Fibroblast of skin of right biceps (primary cell): ENCODE measurements at regions not wholly inside any gene's neighbourhood (a gene's known extent, or its start where the extent isn't known, plus 50 kb on each side); places are given as distances from the start of the nearest gene placed in this dataset.
A peak's percentile ranks its signal among the peaks of the same experiment; 100 is the strongest.
"Not testable (repeated sequence)": the region's sequence is repeated elsewhere in the genome, so short reads cannot be mapped to it uniquely, and the experiment has no call there.

Source experiments
- DNase-seq: peaks from one replicate; pipeline ENCODE4 v3.0.0-alpha.2; 2013

- DNase-seq: no peak
Observed at GRCh38 chr10:31188792-31189406, 130.1 kb upstream of the ZEB1 start.

- no peak for DNase-seq
Observed at GRCh38 chr10:31190488-31190887, 128.5 kb upstream of the ZEB1 start.

GRCh38 chr10:31192475-31192874 is 126.5 kb upstream of the ZEB1 start:
- DNase-seq: no peak

GRCh38 chr10:31194986-31195385 is 124.0 kb upstream of the ZEB1 start:
- DNase-seq: no peak

- peak; percentile 67 for DNase-seq
Observed at GRCh38 chr10:31197886-31198285, 121.1 kb upstream of the ZEB1 start.

DNA sequence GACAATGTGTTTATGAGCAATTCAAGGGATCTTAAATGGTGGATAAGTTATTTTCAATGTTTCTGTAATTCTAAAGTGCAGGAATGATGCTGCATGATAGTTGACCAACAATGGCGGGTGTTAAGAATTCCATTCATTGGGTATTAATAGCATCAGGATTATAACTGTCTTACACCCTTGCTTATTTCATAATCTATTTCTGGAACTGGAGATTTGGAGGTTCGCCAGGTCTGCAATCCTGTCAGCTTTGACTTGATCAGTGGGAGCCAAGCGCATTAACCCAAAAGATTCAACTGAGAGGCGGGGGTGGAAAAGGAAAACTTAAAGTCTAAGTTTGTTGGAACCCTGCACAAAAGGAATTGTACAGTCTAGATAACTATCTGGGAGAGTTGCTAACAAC is 114.9 kb upstream of the ZEB1 start:
- peak; percentile 71 for DNase-seq

- DNase-seq: no peak
Observed at GRCh38 chr10:31207636-31208035, 111.4 kb upstream of the ZEB1 start.

GRCh38 chr10:31209478-31209877 is 109.5 kb upstream of the ZEB1 start:
- no peak for DNase-seq

DNA sequence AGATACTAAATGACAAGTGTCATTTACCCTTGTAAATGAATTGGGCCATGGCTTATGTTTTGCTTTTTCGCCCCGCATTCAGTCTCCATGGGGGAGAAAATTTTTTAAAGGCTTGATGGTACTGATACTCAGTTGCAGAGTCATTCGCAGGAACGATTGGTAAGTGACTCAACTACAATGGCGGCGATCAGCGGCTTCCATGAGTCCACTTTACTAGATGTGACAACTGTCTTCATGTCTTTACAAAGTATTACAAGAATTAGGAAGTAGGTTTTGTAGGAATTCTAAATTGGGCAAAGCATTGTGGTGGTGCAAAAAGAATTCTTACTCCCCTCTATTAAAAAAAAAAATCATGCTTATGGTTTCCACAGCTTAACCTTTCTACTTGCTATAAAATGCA is 108.8 kb upstream of the ZEB1 start:
- DNase-seq: no peak

DNA sequence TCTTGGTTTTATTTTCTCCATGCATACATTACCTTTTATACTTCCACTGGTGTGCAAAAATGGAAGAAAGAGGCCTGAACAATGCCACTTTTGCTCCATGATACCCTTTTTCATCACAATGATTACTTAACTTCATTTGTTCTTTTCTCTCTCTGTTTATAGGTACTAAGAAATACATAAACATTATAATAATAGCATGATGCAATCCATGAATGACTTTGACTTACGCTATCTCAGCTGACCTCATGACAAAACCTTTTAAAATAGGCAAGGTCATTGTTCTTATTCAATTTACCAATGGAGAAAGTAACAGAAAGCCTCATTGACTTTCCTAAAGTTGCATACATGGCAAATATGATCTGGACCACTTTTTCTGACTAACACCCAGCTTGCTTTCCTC is 105.1 kb upstream of the ZEB1 start:
- no peak for DNase-seq

DNA sequence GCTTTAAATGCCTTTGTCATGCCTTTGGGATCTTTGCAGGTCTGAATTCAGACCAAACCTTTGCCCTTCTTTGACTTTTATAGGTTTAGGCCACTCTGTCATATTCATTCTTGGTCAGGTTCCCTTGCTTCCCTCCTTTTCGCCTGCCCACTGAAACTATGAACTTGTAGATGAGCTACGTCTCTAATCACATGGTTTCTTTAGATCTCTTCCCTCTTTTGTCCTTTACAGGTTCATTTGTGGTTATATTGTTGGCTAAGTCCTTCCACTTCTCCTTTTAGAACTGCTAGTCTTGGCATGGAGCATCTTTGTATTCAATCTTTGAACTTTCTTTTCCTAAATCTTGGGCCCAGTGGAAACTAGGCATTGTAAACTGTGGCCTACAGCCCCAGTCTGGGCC is 104.0 kb upstream of the ZEB1 start:
- no peak for DNase-seq

- no peak for DNase-seq
Observed at GRCh38 chr10:31219306-31219705, 99.7 kb upstream of the ZEB1 start.

GRCh38 chr10:31228780-31229179 is 90.2 kb upstream of the ZEB1 start:
- DNase-seq: not testable (repeated sequence)

- DNase-seq: no peak
Observed at GRCh38 chr10:31239961-31240360, 79.1 kb upstream of the ZEB1 start.

DNA sequence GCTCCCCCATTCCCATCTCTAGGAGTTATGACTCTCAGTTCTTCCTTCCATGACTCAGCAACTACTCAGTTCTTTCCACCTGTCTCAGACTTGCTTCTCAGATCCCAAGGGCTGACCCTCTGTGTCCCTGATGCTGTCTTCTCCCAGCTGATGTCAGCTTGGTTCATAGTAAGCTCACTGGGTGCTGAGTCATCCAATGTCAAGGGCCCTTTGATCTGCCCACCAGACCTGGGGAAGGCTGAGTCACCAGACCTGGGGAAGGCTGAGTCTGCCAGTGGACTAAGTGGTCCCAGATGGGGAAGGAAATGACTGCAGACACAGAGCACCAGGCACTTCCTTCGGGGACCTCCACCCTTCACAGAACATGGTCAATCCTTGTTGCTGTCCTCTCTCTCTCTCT is 76.1 kb upstream of the ZEB1 start:
- DNase-seq: peak; percentile 98

DNA sequence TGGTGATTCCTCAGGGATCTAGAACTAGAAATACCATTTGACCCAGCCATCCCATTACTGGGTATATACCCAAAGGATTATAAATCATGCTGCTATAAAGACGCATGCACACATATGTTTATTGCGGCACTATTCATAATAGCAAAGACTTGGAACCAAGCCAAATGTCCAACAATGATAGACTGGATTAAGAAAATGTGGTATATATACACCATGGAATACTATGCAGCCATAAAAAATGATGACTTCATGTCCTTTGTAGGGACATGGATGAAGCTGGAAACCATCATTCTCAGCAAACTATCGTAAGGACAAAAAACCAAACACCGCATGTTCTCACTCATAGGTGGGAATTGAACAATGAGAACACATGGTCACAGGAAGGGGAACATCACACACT is 67.9 kb upstream of the ZEB1 start:
- DNase-seq: not testable (repeated sequence)

GRCh38 chr10:31253237-31253636 is 65.8 kb upstream of the ZEB1 start:
- DNase-seq: no peak

DNA sequence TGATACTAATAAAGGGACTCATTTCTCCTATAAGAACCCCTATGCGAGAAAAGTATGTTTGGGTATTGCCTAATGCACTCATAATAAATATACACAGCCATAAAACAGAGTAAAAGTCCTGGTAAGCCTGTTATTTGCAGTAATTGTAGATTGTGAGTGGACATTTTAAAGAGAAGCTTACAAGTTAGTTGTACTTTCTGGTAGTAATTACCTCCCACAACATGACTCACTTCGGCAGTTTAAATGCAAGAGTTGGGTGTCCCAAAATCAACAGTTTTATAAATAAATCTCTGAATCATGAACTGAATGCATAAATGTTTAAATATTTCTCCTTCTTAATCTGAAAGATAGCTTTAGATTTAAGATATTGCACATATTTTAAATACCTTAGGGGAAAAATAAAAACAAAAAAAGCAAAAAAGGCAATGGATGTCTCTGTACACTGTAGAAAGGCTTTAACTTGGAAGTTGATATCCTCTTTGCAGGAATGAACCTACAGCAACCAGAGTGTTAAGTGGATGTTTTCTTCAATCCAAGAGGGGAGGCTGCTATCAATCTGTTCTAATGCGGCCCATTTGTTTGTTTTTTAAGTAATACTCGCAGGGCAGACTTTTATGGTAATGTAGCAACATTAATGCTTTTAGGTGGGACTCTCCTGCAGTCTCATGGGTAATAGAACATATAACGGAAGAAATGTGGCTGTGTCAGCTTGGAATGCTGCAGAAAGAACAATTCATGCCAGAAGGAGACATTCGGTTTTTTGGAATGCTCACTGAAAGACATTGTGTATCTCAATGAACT is 57.3 kb upstream of the ZEB1 start:
- peak; percentile 93 for DNase-seq

DNA sequence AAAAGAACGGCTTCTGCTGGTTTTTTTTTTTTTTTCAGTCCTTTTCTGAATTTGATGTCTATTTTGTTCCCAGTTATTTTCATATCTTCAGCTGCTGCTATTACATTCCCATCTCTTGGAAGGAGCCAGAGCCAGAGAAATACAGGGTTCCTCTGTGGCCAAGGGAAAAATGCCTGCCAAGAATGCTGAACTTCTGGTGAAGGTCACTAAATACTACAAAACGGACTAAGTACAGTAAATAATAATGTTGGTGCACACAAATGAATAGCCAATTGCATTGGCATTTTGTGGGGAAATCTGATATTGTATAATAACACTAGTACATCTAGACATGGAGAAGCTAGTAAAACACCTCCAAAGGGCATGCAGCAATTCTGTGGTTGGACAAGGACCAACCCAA is 56.3 kb upstream of the ZEB1 start:
- peak; percentile 60 for DNase-seq

GRCh38 chr10:31263903-31264302 is 55.1 kb upstream of the ZEB1 start:
- peak; percentile 29 for DNase-seq

DNA sequence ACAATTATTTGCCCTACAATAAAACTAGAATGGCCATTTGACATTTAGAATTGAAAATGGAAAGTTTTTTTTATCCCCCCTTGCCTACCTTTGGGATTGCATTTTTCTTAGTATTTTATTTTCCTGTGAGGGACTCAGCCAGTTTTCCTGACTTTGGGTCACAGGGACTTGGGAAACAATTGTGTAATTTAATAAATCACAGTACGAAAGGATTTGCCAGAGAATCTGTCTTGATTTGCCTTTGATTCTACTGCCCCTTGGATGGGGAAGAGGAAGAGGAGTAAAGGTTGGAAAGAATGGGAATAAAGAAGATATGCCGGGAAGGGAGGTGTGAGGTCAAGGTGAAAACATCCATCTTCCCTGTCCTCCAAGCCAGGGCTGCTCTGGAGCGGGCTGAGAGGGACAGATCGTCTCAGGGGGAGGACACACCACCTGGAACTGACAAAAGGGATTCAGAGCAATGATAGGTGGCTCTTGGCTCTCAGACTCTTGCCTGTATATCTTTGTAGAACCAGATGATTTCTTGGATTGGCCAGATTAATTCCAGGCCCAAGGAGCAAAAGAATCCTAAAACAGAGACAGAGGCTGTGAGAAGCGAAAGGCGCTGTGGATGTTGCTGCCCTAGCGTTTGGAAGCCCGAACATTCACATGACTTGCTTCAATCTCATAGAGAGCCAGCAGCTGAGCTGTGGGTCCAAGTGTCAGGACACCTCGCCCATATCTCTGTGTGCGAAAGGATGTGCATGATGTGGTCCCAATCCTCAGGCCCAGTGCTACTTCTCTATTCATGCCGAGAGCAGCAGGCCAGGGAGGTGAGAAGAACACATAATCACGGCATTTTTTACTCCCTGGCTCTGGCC is 50.3 kb upstream of the ZEB1 start:
- DNase-seq: no peak
